Stomach (tissue), 4 donors: ENCODE measurements at regions not wholly inside any gene's neighbourhood (a gene's known extent, or its start where the extent isn't known, plus 50 kb on each side); places are given as distances from the start of the nearest gene placed in this dataset.

Source experiments
- CTCF ChIP-seq, 7 experiments: fragments of 450-650 bp in 4 of 7; fragments of 200-600 bp in 3 of 7; sonication (generic) in 3 of 7; IDR thresholded peaks; one replicate each; pipeline ENCODE4 v1.5.1; 2016 to 2019; ENCODE audit warnings: antibody characterized with exemption in 7 of 7, control low read depth in 2 of 7, mild to moderate bottlenecking in 1 of 7
- POLR2A ChIP-seq, 4 donors: fragments of 450-650 bp; IDR thresholded peaks; one replicate each; pipeline ENCODE4 v1.6.1; 2016; ENCODE audit warnings: antibody characterized with exemption in 4 of 4, control low read depth in 2 of 4, mild to moderate bottlenecking in 1 of 4, moderate library complexity in 1 of 4
- POLR2AphosphoS5 ChIP-seq, 3 donors: sonication (generic); formaldehyde crosslinking; IDR thresholded peaks; one replicate each; pipeline ENCODE4 v1.6.1; 2016; ENCODE audit warnings: antibody characterized with exemption in 3 of 3

- TF ChIP-seq CTCF (IDR thresholded peaks at IDR 0.05) (no peak), POLR2A (IDR thresholded peaks at IDR 0.05) (no peak), POLR2AphosphoS5 (IDR thresholded peaks at IDR 0.05) (no peak)
Observed at GRCh38 chr2:200172521-200172920, 134.0 kb upstream of the SPATS2L start.
